Psoas muscle (tissue), 7 donors: ENCODE measurements at regions not wholly inside any gene's neighbourhood (a gene's known extent, or its start where the extent isn't known, plus 50 kb on each side); places are given as distances from the start of the nearest gene placed in this dataset.

Experiments used
- ATAC-seq, 4 donors: fragments of 200-7000 bp; cut with Tn5 transposase; one replicate each; pipeline ENCODE4 v1.9.1; 2020; ENCODE audit warnings: moderate library complexity in 3 of 4, mild to moderate bottlenecking in 2 of 4
- DNase-seq, 2 donors: peaks; one replicate each; pipeline ENCODE4 v3.0.0-alpha.2; 2020
- H3K27ac ChIP-seq: fragments of 200-600 bp; one replicate; pipeline ENCODE4 v1.8.0; 2022
- H3K27me3 ChIP-seq, 3 donors: fragments of 200-600 bp in 1 of 3; one replicate each; pipeline versions ENCODE4 v1.6.1 to v1.8.0; 2013 to 2022; ENCODE audit warnings: low read length in 2 of 3, mild to moderate bottlenecking in 2 of 3, moderate library complexity in 1 of 3; ENCODE audit not compliant: insufficient read depth in 3 of 3
- H3K36me3 ChIP-seq, 2 donors: fragments of 200-600 bp in 1 of 2; one replicate each; pipeline versions ENCODE4 v1.6.1 to v1.8.0; 2013 to 2022; ENCODE audit warnings: low read depth in 1 of 2, mild to moderate bottlenecking in 1 of 2, moderate library complexity in 1 of 2; ENCODE audit not compliant: insufficient read depth in 1 of 2
- H3K4me1 ChIP-seq: fragments of 200-600 bp; one replicate; pipeline ENCODE4 v1.8.0; 2022
- H3K4me3 ChIP-seq: fragments of 200-600 bp; one replicate; pipeline ENCODE4 v1.8.0; 2022; ENCODE audit warnings: mild to moderate bottlenecking
- H3K9me3 ChIP-seq: fragments of 200-600 bp; one replicate; pipeline ENCODE4 v1.8.0; 2022
- CTCF ChIP-seq: fragments of 200-600 bp; IDR thresholded peaks from one replicate; pipeline ENCODE4 v1.8.0; 2022; ENCODE audit warnings: antibody characterized with exemption
- WGBS, 3 donors: extraction: QIAGEN DNeasy Blood & Tissue Kit; methylation state at CpG; one replicate each; pipeline versions ENCODE4 v1.1.6 to v1.1.7; 2013; 5-methylcytosine and 5-hydroxymethylcytosine counted together
- intact Hi-C, 2 donors: fragments of 100-400 bp; cut with DNase I; formaldehyde crosslinking; loops; one replicate each; pipeline versions ENCODE4 v1.11.0 to v1.14.2; 2022
- donor health status: healthy with polysubstance abuse.
- donor health status: DM: no; HTN: no; CAD: no; lungs with moderate emphysema.
- donor health status: Bipolar disorder and iron deficiency.
- donor health status: healthy.
- donor health status: DM: yes; HTN: yes; CAD: no.
- donor health status: DM: no; HTN: no; CAD: no.
- donor health status: DM: yes; HTN: yes; CAD: no.

DNA sequence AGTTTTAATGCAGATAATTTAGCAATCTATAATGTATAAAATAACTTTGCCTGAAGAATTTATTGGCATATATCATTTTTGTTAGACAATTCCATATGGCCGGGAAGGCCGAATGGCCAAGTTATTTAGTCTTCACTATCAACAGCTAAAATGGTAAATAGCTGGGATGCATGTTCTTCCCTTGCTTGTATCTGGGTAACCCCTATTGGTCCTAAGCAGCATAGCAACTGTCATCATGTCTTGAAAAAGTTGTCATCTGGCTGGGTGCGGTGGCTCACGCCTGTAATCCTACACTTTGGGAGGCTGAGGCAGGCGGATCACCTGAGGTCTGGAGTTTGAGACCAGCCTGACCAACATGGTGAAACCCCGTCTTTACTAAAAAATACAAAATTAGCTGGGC lies 340.0 kb upstream of the DPYD start:
- Histone ChIP-seq H3K27ac (no peak overlapping the region), H3K27me3 (no peaks in the 10 kb centered on the region), H3K4me3 (no peak overlapping the region), H3K9me3 (no peaks in the 10 kb centered on the region), H3K36me3 (no peaks in the 10 kb centered on the region), H3K4me1 (no peaks in the 10 kb centered on the region)
- intact Hi-C loops = no loop called here
- TF ChIP-seq CTCF = no peak
- ATAC-seq (no peak), DNase-seq (no peak)
- 90 to 95% (median 93%) methylated on average over 6 of the region's 6 CpGs for WGBS, 3 donors

DNA sequence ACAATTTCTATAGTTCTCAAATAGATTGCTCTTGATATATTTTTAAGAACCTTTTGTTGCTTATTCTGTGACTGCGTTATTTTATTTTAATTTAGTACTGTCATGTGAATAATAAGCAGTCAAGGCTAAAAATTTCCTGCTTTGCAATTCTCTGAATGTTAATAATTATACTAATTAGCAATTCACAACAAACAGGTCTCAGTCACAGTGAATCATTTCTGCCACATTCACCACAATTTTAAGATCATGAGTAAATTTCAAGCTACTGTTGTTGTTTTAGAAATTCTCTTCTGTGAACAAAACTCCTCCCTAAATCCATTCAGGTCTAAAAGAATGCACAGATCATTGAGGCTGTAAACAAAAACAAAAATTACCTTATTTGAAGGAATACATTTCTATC lies 339.6 kb upstream of the DPYD start:
- WGBS, 3 donors = 86 to 90% (median 89%) methylated on average over 1 of the region's 1 CpG
- ATAC-seq (no peak), DNase-seq (no peak)
- Histone ChIP-seq H3K9me3 (no peaks in the 10 kb centered on the region), H3K4me3 (no peak overlapping the region), H3K27me3 (no peaks in the 10 kb centered on the region), H3K4me1 (no peaks in the 10 kb centered on the region), H3K36me3 (no peaks in the 10 kb centered on the region), H3K27ac (no peak overlapping the region)
- intact Hi-C loops = no loop called here
- no peak for TF ChIP-seq CTCF

DNA sequence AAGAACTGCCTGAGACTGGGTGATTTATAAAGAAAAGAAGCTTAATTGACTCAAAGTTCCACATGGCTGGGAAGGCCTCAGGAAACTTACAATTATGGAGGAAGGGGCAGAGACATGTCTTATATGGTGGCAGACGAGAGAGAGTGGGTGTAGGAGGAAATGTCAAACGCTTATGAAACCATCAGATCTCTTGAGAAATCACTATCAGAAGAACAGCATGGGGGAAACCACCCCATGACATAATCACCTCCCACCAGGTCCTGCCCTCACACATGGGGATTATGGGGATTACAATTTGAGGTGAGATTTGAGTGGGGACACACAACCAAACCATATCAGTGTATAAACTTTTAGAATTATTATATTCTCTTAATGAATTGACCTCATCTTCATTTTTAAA lies 335.9 kb upstream of the DPYD start:
- Histone ChIP-seq H3K4me3 (no peak overlapping the region), H3K27ac (no peak overlapping the region), H3K4me1 (no peaks in the 10 kb centered on the region), H3K9me3 (no peaks in the 10 kb centered on the region), H3K27me3 (no peaks in the 10 kb centered on the region), H3K36me3 (no peaks in the 10 kb centered on the region)
- 63 to 84% (median 70%) methylated on average over 2 of the region's 2 CpGs for WGBS, 3 donors
- intact Hi-C loops = no loop called here
- DNase-seq (no peak), ATAC-seq (no peak)
- TF ChIP-seq CTCF = no peak

- intact Hi-C loops = no loop called here
- ATAC-seq (no peak), DNase-seq (no peak)
- no peaks in the 10 kb centered on the region for H3K9me3 ChIP-seq
- no peaks in the 10 kb centered on the region for H3K27me3 ChIP-seq
- 43 to 53% (median 47%) methylated on average over 3 of the region's 3 CpGs for WGBS, 3 donors
- H3K4me3 ChIP-seq = no peak overlapping the region
- no peak overlapping the region for H3K27ac ChIP-seq
- H3K4me1 ChIP-seq = no peaks in the 10 kb centered on the region
- TF ChIP-seq CTCF = no peak
- no peaks in the 10 kb centered on the region for H3K36me3 ChIP-seq
Observed at GRCh38 chr1:98253145-98253544, 332.3 kb upstream of the DPYD start.

DNA sequence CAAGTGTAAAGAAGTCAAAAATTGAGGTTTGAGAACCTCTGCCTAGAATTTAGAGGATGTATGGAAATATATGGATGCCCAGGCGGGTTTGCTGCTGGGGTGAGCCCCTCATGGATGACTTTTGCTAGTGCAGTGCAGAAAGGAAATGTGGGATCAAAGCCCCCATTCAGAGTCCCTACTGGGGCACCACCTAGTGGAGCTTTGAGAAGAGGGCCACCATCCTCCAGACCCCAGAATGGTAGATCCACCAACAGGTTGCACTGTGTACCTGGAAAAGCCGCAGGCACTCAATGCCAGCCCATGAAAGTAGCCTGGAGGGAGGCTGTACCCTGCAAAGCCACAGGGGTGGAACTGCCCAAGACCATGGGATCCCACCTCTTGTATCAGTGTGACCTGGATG lies 330.7 kb upstream of the DPYD start:
- no peaks in the 10 kb centered on the region for H3K36me3 ChIP-seq
- intact Hi-C loops = no loop called here
- no peak overlapping the region for H3K27ac ChIP-seq
- no peaks in the 10 kb centered on the region for H3K27me3 ChIP-seq
- TF ChIP-seq CTCF = no peak
- DNase-seq = no peak
- H3K4me3 ChIP-seq = no peak overlapping the region
- 81 to 89% (median 85%) methylated on average over 2 of the region's 2 CpGs for WGBS, 3 donors
- H3K4me1 ChIP-seq = no peaks in the 10 kb centered on the region
- no peak for ATAC-seq
- no peaks in the 10 kb centered on the region for H3K9me3 ChIP-seq
